Myocyte (in vitro differentiated cells): ENCODE measurements at regions not wholly inside any gene's neighbourhood (a gene's known extent, or its start where the extent isn't known, plus 50 kb on each side); places are given as distances from the start of the nearest gene placed in this dataset.
"Not testable (repeated sequence)": the region's sequence is repeated elsewhere in the genome, so short reads cannot be mapped to it uniquely, and the experiment has no call there.

Experiments used
- DNase-seq: peaks from one replicate; pipeline ENCODE4 v3.0.0-alpha.2; 2012; ENCODE audit warnings: low read depth

- DNase-seq = no peak
Observed at GRCh38 chr6:106885679-106886078, 88.8 kb downstream of the CD24 start.

GRCh38 chr6:106884576-106884975 lies 90.0 kb downstream of the CD24 start:
- no peak for DNase-seq

- no peak for DNase-seq
Observed at GRCh38 chr6:106883808-106884262, 90.7 kb downstream of the CD24 start.

GRCh38 chr6:106882601-106883518 lies 91.7 kb downstream of the CD24 start:
- no peak for DNase-seq

- DNase-seq = no peak
Observed at GRCh38 chr6:106882138-106882537, 92.4 kb downstream of the CD24 start.

GRCh38 chr6:106880952-106881351 lies 93.6 kb downstream of the CD24 start:
- DNase-seq = no peak

GRCh38 chr6:106875782-106876321 lies 98.7 kb downstream of the CD24 start:
- DNase-seq = no peak

- DNase-seq = no peak
Observed at GRCh38 chr6:106874481-106874880, 100.0 kb downstream of the CD24 start.

- no peak for DNase-seq
Observed at GRCh38 chr6:106872049-106872448, 102.5 kb downstream of the CD24 start.

- no peak for DNase-seq
Observed at GRCh38 chr6:106870824-106871717, 103.5 kb downstream of the CD24 start.

- DNase-seq = peak; percentile 47
Observed at GRCh38 chr6:106870069-106870468, 104.5 kb downstream of the CD24 start.

GRCh38 chr6:106869203-106869602 lies 105.3 kb downstream of the CD24 start:
- no peak for DNase-seq

- DNase-seq = no peak
Observed at GRCh38 chr6:106866875-106867658, 107.5 kb downstream of the CD24 start.

GRCh38 chr6:106862858-106863257 lies 111.7 kb downstream of the CD24 start:
- no peak for DNase-seq

- DNase-seq = no peak
Observed at GRCh38 chr6:106860940-106861339, 113.6 kb downstream of the CD24 start.

- no peak for DNase-seq
Observed at GRCh38 chr6:106858653-106859092, 115.9 kb downstream of the CD24 start.

- DNase-seq = no peak
Observed at GRCh38 chr6:106857771-106858652, 116.5 kb downstream of the CD24 start.

GRCh38 chr6:106857310-106857709 lies 117.2 kb downstream of the CD24 start:
- not testable (repeated sequence) for DNase-seq

GRCh38 chr6:106856227-106856874 lies 118.2 kb downstream of the CD24 start:
- DNase-seq = no peak
